ENCODE measurements at regions not wholly inside any gene's neighbourhood (a gene's known extent, or its start where the extent isn't known, plus 50 kb on each side); places are given as distances from the start of the nearest gene placed in this dataset.

DNA sequence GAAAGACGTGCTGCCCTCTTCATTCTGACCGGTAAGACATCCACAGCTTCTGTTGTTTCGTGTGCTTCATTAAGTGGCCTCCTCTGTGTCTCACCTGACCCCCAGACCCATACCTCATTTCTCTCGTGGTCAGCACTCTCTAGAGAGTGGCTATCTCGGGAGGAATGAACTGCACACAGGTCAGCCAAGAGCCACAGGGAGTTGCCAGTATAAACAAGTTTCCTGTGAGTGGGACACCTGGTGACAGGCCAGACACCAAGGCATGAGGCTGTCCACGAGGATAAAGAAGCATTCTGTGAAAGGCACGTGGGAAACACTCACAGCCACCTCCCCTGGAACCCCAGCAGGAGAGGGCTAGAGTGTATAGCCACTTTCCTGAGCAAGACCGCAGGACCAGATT lies 115.8 kb downstream of the NUFIP1 start:
- H3K27ac ChIP-seq = no peak overlapping the region
- no peaks in the 10 kb centered on the region for H4K20me1 ChIP-seq (ENCODE audit: insufficient read depth)
- H3K9me2 ChIP-seq (ENCODE audit: insufficient read depth) = no peaks in the 10 kb centered on the region
- H3K4me3 ChIP-seq = no peak overlapping the region
- H3K79me2 ChIP-seq (ENCODE audit: low read depth) = no peaks in the 10 kb centered on the region
- H2AFZ ChIP-seq = no peak overlapping the region
- H3K9me3 ChIP-seq (ENCODE audit: insufficient read depth, low read depth) = no peaks in the 10 kb centered on the region
- H3K4me1 ChIP-seq (replicated peaks; ENCODE audit: insufficient read depth) = peaks cover 12% of the 10 kb centered on the region; the same call in 1 of the 2 replicates
- H3K36me3 ChIP-seq (ENCODE audit: low read depth) = no peaks in the 10 kb centered on the region
- TF ChIP-seq EZH2 (IDR thresholded peaks at IDR 0.05; ENCODE audit: low read depth) = no peak
- TF ChIP-seq, protein P1, sequence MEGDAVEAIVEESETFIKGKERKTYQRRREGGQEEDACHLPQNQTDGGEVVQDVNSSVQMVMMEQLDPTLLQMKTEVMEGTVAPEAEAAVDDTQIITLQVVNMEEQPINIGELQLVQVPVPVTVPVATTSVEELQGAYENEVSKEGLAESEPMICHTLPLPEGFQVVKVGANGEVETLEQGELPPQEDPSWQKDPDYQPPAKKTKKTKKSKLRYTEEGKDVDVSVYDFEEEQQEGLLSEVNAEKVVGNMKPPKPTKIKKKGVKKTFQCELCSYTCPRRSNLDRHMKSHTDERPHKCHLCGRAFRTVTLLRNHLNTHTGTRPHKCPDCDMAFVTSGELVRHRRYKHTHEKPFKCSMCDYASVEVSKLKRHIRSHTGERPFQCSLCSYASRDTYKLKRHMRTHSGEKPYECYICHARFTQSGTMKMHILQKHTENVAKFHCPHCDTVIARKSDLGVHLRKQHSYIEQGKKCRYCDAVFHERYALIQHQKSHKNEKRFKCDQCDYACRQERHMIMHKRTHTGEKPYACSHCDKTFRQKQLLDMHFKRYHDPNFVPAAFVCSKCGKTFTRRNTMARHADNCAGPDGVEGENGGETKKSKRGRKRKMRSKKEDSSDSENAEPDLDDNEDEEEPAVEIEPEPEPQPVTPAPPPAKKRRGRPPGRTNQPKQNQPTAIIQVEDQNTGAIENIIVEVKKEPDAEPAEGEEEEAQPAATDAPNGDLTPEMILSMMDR (conservative IDR thresholded peaks at IDR 0.05) = no peak
- ChIA-PET CTCF (no interaction called here), POLR2A (ENCODE audit: unreplicated experiment) (no interaction called here)
- H3F3A ChIP-seq (ENCODE audit: insufficient read depth, low read depth) = peaks cover 4% of the 10 kb centered on the region; the same call in 1 of the 2 replicates
- DNase-seq = no peak
- no peak overlapping the region for H3K4me2 ChIP-seq
- no peaks in the 10 kb centered on the region for H3K27me3 ChIP-seq (ENCODE audit: insufficient read depth, low read depth)
- intact Hi-C loops (cut with micrococcal nuclease; ENCODE audit: unreplicated experiment) = loop anchor here (10.0 kb wide), 1 partner anchor 139 kb away; no protein-coding TSS in a partner anchor
- BruUV-seq (replicated peaks) = no TSS peak

GRCh38 chr13:44872751-44873150 lies 116.5 kb downstream of the NUFIP1 start:
- H3F3A ChIP-seq (ENCODE audit: insufficient read depth, low read depth) = peaks cover 4% of the 10 kb centered on the region; the same call in 1 of the 2 replicates
- peaks cover 12% of the 10 kb centered on the region; the same call in 1 of the 2 replicates for H3K4me1 ChIP-seq (replicated peaks; ENCODE audit: insufficient read depth)
- no peak overlapping the region for H3K4me2 ChIP-seq
- H3K27ac ChIP-seq = no peak overlapping the region
- H4K20me1 ChIP-seq (ENCODE audit: insufficient read depth) = no peaks in the 10 kb centered on the region
- no TSS peak for BruUV-seq (replicated peaks)
- H2AFZ ChIP-seq = no peak overlapping the region
- no peaks in the 10 kb centered on the region for H3K79me2 ChIP-seq (ENCODE audit: low read depth)
- ChIA-PET POLR2A (ENCODE audit: unreplicated experiment) (interaction anchor here (0.6 kb wide), 1 partner anchor 55 kb away, joined by 5 read pairs; no protein-coding TSS in a partner anchor), CTCF (no interaction called here)
- no peaks in the 10 kb centered on the region for H3K9me2 ChIP-seq (ENCODE audit: insufficient read depth)
- H3K4me3 ChIP-seq = no peak overlapping the region
- no peaks in the 10 kb centered on the region for H3K9me3 ChIP-seq (ENCODE audit: insufficient read depth, low read depth)
- H3K36me3 ChIP-seq (ENCODE audit: low read depth) = no peaks in the 10 kb centered on the region
- intact Hi-C loops (cut with micrococcal nuclease; ENCODE audit: unreplicated experiment) = loop anchor here (10.0 kb wide), 1 partner anchor 138 kb away; no protein-coding TSS in a partner anchor
- H3K27me3 ChIP-seq (ENCODE audit: insufficient read depth, low read depth) = no peaks in the 10 kb centered on the region
- TF ChIP-seq EZH2 (IDR thresholded peaks at IDR 0.05; ENCODE audit: low read depth) = no peak
- TF ChIP-seq, protein P1 (conservative IDR thresholded peaks at IDR 0.05) = no peak
- no peak for DNase-seq

GRCh38 chr13:44870456-44870929 lies 118.8 kb downstream of the NUFIP1 start:
- H3K36me3 ChIP-seq (ENCODE audit: low read depth) = no peaks in the 10 kb centered on the region
- no peaks in the 10 kb centered on the region for H3K9me2 ChIP-seq (ENCODE audit: insufficient read depth)
- H3K27ac ChIP-seq = no peak overlapping the region
- H3K9me3 ChIP-seq (ENCODE audit: insufficient read depth, low read depth) = no peaks in the 10 kb centered on the region
- intact Hi-C loops (cut with micrococcal nuclease; ENCODE audit: unreplicated experiment) = loop anchor here (10.0 kb wide), 1 partner anchor 136 kb away; no protein-coding TSS in a partner anchor
- POLR2A ChIA-PET (ENCODE audit: unreplicated experiment) = no interaction called here
- H3K4me2 ChIP-seq = no peak overlapping the region
- no peak overlapping the region for H2AFZ ChIP-seq
- peaks cover 12% of the 10 kb centered on the region; the same call in 1 of the 2 replicates for H3K4me1 ChIP-seq (replicated peaks; ENCODE audit: insufficient read depth)
- no peak overlapping the region for H3K4me3 ChIP-seq
- H3F3A ChIP-seq (ENCODE audit: insufficient read depth, low read depth) = peaks cover 4% of the 10 kb centered on the region; the same call in 1 of the 2 replicates
- H3K79me2 ChIP-seq (ENCODE audit: low read depth) = no peaks in the 10 kb centered on the region
- no peaks in the 10 kb centered on the region for H3K27me3 ChIP-seq (ENCODE audit: insufficient read depth, low read depth)
- TF ChIP-seq, protein P1 (conservative IDR thresholded peaks at IDR 0.05) = no peak
- no peak for TF ChIP-seq EZH2 (IDR thresholded peaks at IDR 0.05; ENCODE audit: low read depth)
- no TSS peak for BruUV-seq (replicated peaks)
- DNase-seq = peak in 1 of 2 experiments; percentile 21
- CTCF ChIA-PET = interaction anchor here (0.5 kb wide), 1 partner anchor 259 kb away, joined by 6 read pairs; no protein-coding TSS in a partner anchor
- no peaks in the 10 kb centered on the region for H4K20me1 ChIP-seq (ENCODE audit: insufficient read depth)
